ENCODE measurements at regions not wholly inside any gene's neighbourhood (a gene's known extent, or its start where the extent isn't known, plus 50 kb on each side); places are given as distances from the start of the nearest gene placed in this dataset.
A peak's percentile ranks its signal among the peaks of the same experiment; 100 is the strongest.

DNA sequence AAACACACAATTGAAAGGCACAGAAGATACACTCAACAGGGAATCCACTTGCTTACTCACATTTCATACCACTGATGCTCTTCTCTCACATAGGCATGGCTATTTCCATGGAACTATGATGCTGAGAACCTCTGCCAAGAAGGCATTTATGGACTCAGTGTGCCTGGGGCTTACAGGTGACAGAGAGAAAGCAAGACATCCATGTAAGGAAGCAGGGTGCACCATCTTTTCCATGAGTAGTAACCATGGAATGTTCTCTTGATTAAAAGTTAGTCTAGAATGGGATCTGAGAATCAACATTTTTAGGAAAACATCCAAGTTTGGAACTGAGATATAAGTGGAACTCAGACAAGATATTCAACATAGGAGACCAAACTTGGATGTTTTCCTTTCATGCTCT lies 52.5 kb upstream of the MACC1 start:
- CTCF ChIA-PET = no interaction called here
- POLR2A ChIA-PET = no interaction called here
- no peak for DNase-seq

DNA sequence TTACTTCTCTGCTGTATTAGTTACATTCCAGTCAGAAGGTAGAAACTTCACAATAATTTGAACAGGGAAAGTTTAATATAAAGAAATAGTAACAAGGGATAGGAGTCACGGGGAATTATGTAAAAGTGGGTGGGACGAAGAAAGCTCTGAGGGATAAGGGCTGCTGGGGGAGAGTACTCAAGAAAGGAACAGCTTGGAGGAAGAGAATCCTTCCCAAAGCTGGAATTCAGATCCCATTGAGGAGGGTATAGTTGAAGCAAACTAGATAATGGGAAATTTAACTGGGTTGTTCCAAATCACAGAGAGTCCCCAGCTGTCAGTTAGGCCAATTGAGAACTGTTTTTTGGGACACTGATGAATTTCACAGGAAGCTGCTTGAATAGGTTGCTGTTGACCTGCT lies 53.2 kb upstream of the MACC1 start:
- no peaks in the 10 kb centered on the region for H3K9me3 ChIP-seq
- TF ChIP-seq, protein P1, sequence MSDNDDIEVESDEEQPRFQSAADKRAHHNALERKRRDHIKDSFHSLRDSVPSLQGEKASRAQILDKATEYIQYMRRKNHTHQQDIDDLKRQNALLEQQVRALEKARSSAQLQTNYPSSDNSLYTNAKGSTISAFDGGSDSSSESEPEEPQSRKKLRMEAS (IDR thresholded peaks at IDR 0.05; ENCODE audit: low read depth) = no peak
- TF ChIP-seq, protein P2, sequence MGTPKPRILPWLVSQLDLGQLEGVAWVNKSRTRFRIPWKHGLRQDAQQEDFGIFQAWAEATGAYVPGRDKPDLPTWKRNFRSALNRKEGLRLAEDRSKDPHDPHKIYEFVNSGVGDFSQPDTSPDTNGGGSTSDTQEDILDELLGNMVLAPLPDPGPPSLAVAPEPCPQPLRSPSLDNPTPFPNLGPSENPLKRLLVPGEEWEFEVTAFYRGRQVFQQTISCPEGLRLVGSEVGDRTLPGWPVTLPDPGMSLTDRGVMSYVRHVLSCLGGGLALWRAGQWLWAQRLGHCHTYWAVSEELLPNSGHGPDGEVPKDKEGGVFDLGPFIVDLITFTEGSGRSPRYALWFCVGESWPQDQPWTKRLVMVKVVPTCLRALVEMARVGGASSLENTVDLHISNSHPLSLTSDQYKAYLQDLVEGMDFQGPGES (IDR thresholded peaks at IDR 0.05; ENCODE audit: low read depth, low read length) = no peak
- no peak for TF ChIP-seq GATA2 (CRISPR knock-in tag; IDR thresholded peaks at IDR 0.05)
- no peak for TF ChIP-seq FOXM1 (IDR thresholded peaks at IDR 0.05; ENCODE audit: low read depth)
- TF ChIP-seq YY1 (IDR thresholded peaks at IDR 0.05; ENCODE audit: low read depth) = no peak
- TF ChIP-seq FOXJ3 (CRISPR knock-in tag; IDR thresholded peaks at IDR 0.05) = no peak
- no peak for TF ChIP-seq JUND (IDR thresholded peaks at IDR 0.05)
- TF ChIP-seq CHD2 (IDR thresholded peaks at IDR 0.05; ENCODE audit: low read length, partially characterized antibody) = no peak
- TF ChIP-seq, protein P3, sequence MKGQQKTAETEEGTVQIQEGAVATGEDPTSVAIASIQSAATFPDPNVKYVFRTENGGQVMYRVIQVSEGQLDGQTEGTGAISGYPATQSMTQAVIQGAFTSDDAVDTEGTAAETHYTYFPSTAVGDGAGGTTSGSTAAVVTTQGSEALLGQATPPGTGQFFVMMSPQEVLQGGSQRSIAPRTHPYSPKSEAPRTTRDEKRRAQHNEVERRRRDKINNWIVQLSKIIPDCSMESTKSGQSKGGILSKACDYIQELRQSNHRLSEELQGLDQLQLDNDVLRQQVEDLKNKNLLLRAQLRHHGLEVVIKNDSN (IDR thresholded peaks at IDR 0.05; ENCODE audit: borderline replicate concordance, low read depth) = no peak
- H3K79me2 ChIP-seq (ENCODE audit: insufficient read depth) = no peaks in the 10 kb centered on the region
- H2AFZ ChIP-seq (ENCODE audit: low read depth) = 0 out of 2 replicates have a peak overlapping the region, but pooled peaks have one; percentile 4
- peaks cover 0 to 11% of the 10 kb centered on the region in 2 experiments; a peak in 1 of 4 replicates for H3K4me1 ChIP-seq (ENCODE audit: control insufficient read depth in 1 of 2, insufficient read depth in 2 of 2, low read depth in 1 of 2, low read length in 1 of 2)
- no peak for DNase-seq
- no peaks in the 10 kb centered on the region for H4K20me1 ChIP-seq (ENCODE audit: insufficient read depth)
- H3K9ac ChIP-seq = no peak overlapping the region
- CTCF ChIA-PET = interaction anchor here (0.8 to 2.5 kb wide), 3 partner anchors 17 to 328 kb away, joined by 3 to 9 read pairs (median 5); no protein-coding TSS in a partner anchor
- H3K4me3 ChIP-seq (ENCODE audit: low read depth in 2 of 2, low read length in 1 of 2) = no peak overlapping the region
- H3K36me3 ChIP-seq (replicated peaks in 1 of 2; ENCODE audit: control insufficient read depth in 1 of 2, insufficient read depth in 2 of 2, low read length in 1 of 2) = no peaks in the 10 kb centered on the region
- POLR2A ChIA-PET = no interaction called here
- no peaks in the 10 kb centered on the region for H3K27me3 ChIP-seq (ENCODE audit: insufficient read depth)
- WGBS (ENCODE audit: low lambda C conversion rate) = 73% methylated on average over 2 of the region's 2 CpGs
- peak overlapping the region in 1 of 2 experiments; percentile 4; a peak in 1 of 4 replicates for H3K27ac ChIP-seq (ENCODE audit: low read depth in 2 of 2, low read length in 1 of 2)
- H3K9me2 ChIP-seq = no peaks in the 10 kb centered on the region
- no peaks in the 10 kb centered on the region for H3F3A ChIP-seq (replicated peaks; ENCODE audit: insufficient read depth)
- no peak overlapping the region for H3K4me2 ChIP-seq

More for the DNA sequence above, 52.5 kb upstream of the MACC1 start:
- H3K27ac ChIP-seq (ENCODE audit: low read depth in 2 of 2, low read length in 1 of 2) = peak overlapping the region in 1 of 2 experiments; percentile 4; a peak in 1 of 4 replicates
- no peaks in the 10 kb centered on the region for H3K79me2 ChIP-seq (ENCODE audit: insufficient read depth)
- H3K4me1 ChIP-seq (ENCODE audit: control insufficient read depth in 1 of 2, insufficient read depth in 2 of 2, low read depth in 1 of 2, low read length in 1 of 2) = peaks cover 0 to 11% of the 10 kb centered on the region in 2 experiments; a peak in 1 of 4 replicates
- H3K9me3 ChIP-seq = no peaks in the 10 kb centered on the region
- no peak overlapping the region for H3K4me2 ChIP-seq
- H3K9me2 ChIP-seq = no peaks in the 10 kb centered on the region
- H3K27me3 ChIP-seq (ENCODE audit: insufficient read depth) = no peaks in the 10 kb centered on the region
- H3K9ac ChIP-seq = no peak overlapping the region
- no peaks in the 10 kb centered on the region for H3K36me3 ChIP-seq (replicated peaks in 1 of 2; ENCODE audit: control insufficient read depth in 1 of 2, insufficient read depth in 2 of 2, low read length in 1 of 2)
- TF ChIP-seq RFX5 (IDR thresholded peaks at IDR 0.05; ENCODE audit: low read length) (no peak), FOXJ3 (CRISPR knock-in tag; IDR thresholded peaks at IDR 0.05) (no peak)
- H4K20me1 ChIP-seq (ENCODE audit: insufficient read depth) = no peaks in the 10 kb centered on the region
- no peak overlapping the region for H2AFZ ChIP-seq (ENCODE audit: low read depth)
- H3K4me3 ChIP-seq (ENCODE audit: low read depth in 2 of 2, low read length in 1 of 2) = no peak overlapping the region
- no peaks in the 10 kb centered on the region for H3F3A ChIP-seq (replicated peaks; ENCODE audit: insufficient read depth)

DNA sequence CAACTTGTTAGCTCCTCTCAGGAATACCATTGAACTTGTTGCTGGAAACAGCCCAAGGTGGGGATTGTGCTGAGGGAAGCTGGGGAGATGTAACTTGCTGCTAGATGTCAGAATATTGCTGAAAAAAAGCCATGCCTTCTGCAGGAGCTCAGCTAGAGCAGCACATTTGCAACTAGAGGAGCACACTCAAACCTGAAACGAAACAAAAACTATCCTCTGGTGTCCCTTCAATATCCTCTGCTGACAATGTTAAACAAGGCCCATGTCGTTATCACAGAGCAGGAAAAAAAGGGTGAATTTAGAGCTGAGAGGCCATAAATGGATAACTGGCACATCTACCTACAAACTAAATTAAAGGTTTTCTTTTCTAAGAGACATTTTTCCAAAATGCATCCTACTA lies 53.7 kb upstream of the MACC1 start:
- Histone ChIP-seq H3K4me3 (ENCODE audit: low read depth in 2 of 2, low read length in 1 of 2) (no peak overlapping the region), H3K9ac (no peak overlapping the region), H4K20me1 (ENCODE audit: insufficient read depth) (no peaks in the 10 kb centered on the region), H3K27me3 (ENCODE audit: insufficient read depth) (no peaks in the 10 kb centered on the region), H3F3A (replicated peaks; ENCODE audit: insufficient read depth) (no peaks in the 10 kb centered on the region), H3K4me1 (ENCODE audit: control insufficient read depth in 1 of 2, insufficient read depth in 2 of 2, low read depth in 1 of 2, low read length in 1 of 2) (peaks cover 0 to 11% of the 10 kb centered on the region in 2 experiments; a peak in 1 of 4 replicates), H3K9me2 (no peaks in the 10 kb centered on the region), H3K79me2 (ENCODE audit: insufficient read depth) (no peaks in the 10 kb centered on the region), H3K27ac (ENCODE audit: low read depth in 2 of 2, low read length in 1 of 2) (no peak overlapping the region), H2AFZ (ENCODE audit: low read depth) (no peak overlapping the region), H3K4me2 (no peak overlapping the region), H3K9me3 (no peaks in the 10 kb centered on the region), H3K36me3 (replicated peaks in 1 of 2; ENCODE audit: control insufficient read depth in 1 of 2, insufficient read depth in 2 of 2, low read length in 1 of 2) (no peaks in the 10 kb centered on the region)
- ChIA-PET POLR2A (no interaction called here), CTCF (interaction anchor here (0.8 to 2.5 kb wide), 3 partner anchors 18 to 327 kb away, joined by 3 to 9 read pairs (median 5); no protein-coding TSS in a partner anchor)
- WGBS (ENCODE audit: low lambda C conversion rate) = 67% methylated on average over 2 of the region's 2 CpGs
- TF ChIP-seq, protein P4, sequence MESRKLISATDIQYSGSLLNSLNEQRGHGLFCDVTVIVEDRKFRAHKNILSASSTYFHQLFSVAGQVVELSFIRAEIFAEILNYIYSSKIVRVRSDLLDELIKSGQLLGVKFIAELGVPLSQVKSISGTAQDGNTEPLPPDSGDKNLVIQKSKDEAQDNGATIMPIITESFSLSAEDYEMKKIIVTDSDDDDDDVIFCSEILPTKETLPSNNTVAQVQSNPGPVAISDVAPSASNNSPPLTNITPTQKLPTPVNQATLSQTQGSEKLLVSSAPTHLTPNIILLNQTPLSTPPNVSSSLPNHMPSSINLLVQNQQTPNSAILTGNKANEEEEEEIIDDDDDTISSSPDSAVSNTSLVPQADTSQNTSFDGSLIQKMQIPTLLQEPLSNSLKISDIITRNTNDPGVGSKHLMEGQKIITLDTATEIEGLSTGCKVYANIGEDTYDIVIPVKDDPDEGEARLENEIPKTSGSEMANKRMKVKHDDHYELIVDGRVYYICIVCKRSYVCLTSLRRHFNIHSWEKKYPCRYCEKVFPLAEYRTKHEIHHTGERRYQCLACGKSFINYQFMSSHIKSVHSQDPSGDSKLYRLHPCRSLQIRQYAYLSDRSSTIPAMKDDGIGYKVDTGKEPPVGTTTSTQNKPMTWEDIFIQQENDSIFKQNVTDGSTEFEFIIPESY (IDR thresholded peaks at IDR 0.05; ENCODE audit: borderline replicate concordance, low read depth) = no peak
- TF ChIP-seq NRF1 (IDR thresholded peaks at IDR 0.05; ENCODE audit: low read depth, low read length) = no peak
- no peak for DNase-seq

Data from SK-N-SH (cell line).